ENCODE measurements at regions not wholly inside any gene's neighbourhood (a gene's known extent, or its start where the extent isn't known, plus 50 kb on each side); places are given as distances from the start of the nearest gene placed in this dataset.
A peak's percentile ranks its signal among the peaks of the same experiment; 100 is the strongest.

- WGBS, 4 donors: 88 to 92% (median 89%) methylated on average over 4 of the region's 4 CpGs
- H3K4me3 ChIP-seq: no peak overlapping the region
- H3K27me3 ChIP-seq: peaks cover 0 to 5% (median 0%) of the 10 kb centered on the region in 9 donors
- TF ChIP-seq CTCF (IDR thresholded peaks at IDR 0.05) (no peak), POLR2A (IDR thresholded peaks at IDR 0.05) (no peak)
- ATAC-seq (no peak), DNase-seq (no peak)
- H3K27ac ChIP-seq: no peak overlapping the region
- no peaks in the 10 kb centered on the region for H3K36me3 ChIP-seq
- H3K4me1 ChIP-seq: no peaks in the 10 kb centered on the region
- intact Hi-C loops (cut with DNase I): no loop called here
- H3K9me3 ChIP-seq: no peaks in the 10 kb centered on the region
Observed at GRCh38 chr13:108460043-108460442, 169.4 kb upstream of the MYO16 start.

- no peak overlapping the region for H3K27ac ChIP-seq
- ATAC-seq (no peak), DNase-seq (no peak)
- no peaks in the 10 kb centered on the region for H3K36me3 ChIP-seq
- WGBS, 4 donors: 43 to 68% (median 55%) methylated on average over 4 of the region's 4 CpGs
- no peaks in the 10 kb centered on the region for H3K4me1 ChIP-seq
- H3K9me3 ChIP-seq: peaks cover 0 to 1% (median 0%) of the 10 kb centered on the region in 12 donors
- intact Hi-C loops (cut with DNase I): no loop called here
- H3K27me3 ChIP-seq: no peaks in the 10 kb centered on the region
- H3K4me3 ChIP-seq: no peak overlapping the region
- TF ChIP-seq CTCF (IDR thresholded peaks at IDR 0.05) (no peak), POLR2A (IDR thresholded peaks at IDR 0.05) (no peak)
Observed at GRCh38 chr13:108460746-108461145, 168.7 kb upstream of the MYO16 start.

- ATAC-seq (peak in 1 of 4 donors; percentile 62), DNase-seq (no peak)
- Histone ChIP-seq H3K36me3 (no peaks in the 10 kb centered on the region), H3K27me3 (no peaks in the 10 kb centered on the region), H3K9me3 (peaks cover 0 to 6% (median 0%) of the 10 kb centered on the region in 12 donors), H3K27ac (no peak overlapping the region), H3K4me3 (no peak overlapping the region), H3K4me1 (no peaks in the 10 kb centered on the region)
- no peak for TF ChIP-seq CTCF (IDR thresholded peaks at IDR 0.05)
- TF ChIP-seq POLR2A (IDR thresholded peaks at IDR 0.05): no peak
- 69 to 72% (median 72%) methylated on average over 3 of the region's 3 CpGs for WGBS, 4 donors
- intact Hi-C loops (cut with DNase I): no loop called here
Observed at GRCh38 chr13:108463340-108463739, 166.1 kb upstream of the MYO16 start.

GRCh38 chr13:108470921-108471320, 158.5 kb upstream of the MYO16 start:
- no peaks in the 10 kb centered on the region for H3K36me3 ChIP-seq
- H3K4me1 ChIP-seq: no peaks in the 10 kb centered on the region
- TF ChIP-seq CTCF (IDR thresholded peaks at IDR 0.05) (no peak), POLR2A (IDR thresholded peaks at IDR 0.05) (no peak)
- H3K27me3 ChIP-seq: peaks cover 0 to 3% (median 0%) of the 10 kb centered on the region in 9 donors
- DNase-seq (no peak), ATAC-seq (no peak)
- no peak overlapping the region for H3K27ac ChIP-seq
- intact Hi-C loops (cut with DNase I): no loop called here
- WGBS, 4 donors: 72 to 76% (median 75%) methylated on average over 5 of the region's 5 CpGs
- peaks cover 0 to 5% (median 0%) of the 10 kb centered on the region in 12 donors for H3K9me3 ChIP-seq
- no peak overlapping the region for H3K4me3 ChIP-seq

All from heart left ventricle (tissue), 16 donors.